Choroid plexus epithelial cell (primary cell): ENCODE measurements at regions not wholly inside any gene's neighbourhood (a gene's known extent, or its start where the extent isn't known, plus 50 kb on each side); places are given as distances from the start of the nearest gene placed in this dataset.

Experiments used
- DNase-seq: peaks from one replicate; pipeline ENCODE4 v3.0.0-alpha.2; 2010; ENCODE audit warnings: low read depth
- H3K4me3 ChIP-seq: 2 replicates; pipeline ENCODE4 v1.5.1; 2011; ENCODE audit warnings: low read depth, mild to moderate bottlenecking, control low read depth, low read length, moderate library complexity
- TF ChIP-seq, protein P1 (sequence below): conservative IDR thresholded peaks from 2 replicates; pipeline ENCODE4 v1.5.1; 2011; ENCODE audit warnings: low read depth, mild to moderate bottlenecking, control low read depth, inconsistent platforms, low read length, moderate library complexity

DNA sequence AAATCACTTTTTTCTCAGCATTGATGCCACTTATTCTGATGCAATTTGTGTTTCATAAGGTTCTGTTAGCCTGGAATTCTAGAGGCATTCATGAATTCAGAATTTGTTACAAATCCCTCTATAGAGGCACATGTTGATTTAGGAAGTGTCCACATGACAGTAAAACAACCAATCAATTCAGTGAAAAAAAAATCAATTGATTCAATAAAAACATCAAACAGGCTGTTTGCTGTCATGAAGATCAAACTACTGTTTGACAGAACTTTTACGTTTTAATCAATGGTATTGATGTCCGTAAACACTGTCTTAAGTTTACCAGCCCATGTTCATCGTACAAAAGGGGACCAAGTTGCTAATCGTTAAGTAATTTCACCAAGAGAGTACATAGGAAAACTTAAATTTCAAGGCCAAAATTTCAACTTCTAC lies 261.5 kb downstream of the FIGN start:
- H3K4me3 ChIP-seq: no peak overlapping the region
- DNase-seq: no peak
- TF ChIP-seq, protein P1, sequence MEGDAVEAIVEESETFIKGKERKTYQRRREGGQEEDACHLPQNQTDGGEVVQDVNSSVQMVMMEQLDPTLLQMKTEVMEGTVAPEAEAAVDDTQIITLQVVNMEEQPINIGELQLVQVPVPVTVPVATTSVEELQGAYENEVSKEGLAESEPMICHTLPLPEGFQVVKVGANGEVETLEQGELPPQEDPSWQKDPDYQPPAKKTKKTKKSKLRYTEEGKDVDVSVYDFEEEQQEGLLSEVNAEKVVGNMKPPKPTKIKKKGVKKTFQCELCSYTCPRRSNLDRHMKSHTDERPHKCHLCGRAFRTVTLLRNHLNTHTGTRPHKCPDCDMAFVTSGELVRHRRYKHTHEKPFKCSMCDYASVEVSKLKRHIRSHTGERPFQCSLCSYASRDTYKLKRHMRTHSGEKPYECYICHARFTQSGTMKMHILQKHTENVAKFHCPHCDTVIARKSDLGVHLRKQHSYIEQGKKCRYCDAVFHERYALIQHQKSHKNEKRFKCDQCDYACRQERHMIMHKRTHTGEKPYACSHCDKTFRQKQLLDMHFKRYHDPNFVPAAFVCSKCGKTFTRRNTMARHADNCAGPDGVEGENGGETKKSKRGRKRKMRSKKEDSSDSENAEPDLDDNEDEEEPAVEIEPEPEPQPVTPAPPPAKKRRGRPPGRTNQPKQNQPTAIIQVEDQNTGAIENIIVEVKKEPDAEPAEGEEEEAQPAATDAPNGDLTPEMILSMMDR: no peak

DNA sequence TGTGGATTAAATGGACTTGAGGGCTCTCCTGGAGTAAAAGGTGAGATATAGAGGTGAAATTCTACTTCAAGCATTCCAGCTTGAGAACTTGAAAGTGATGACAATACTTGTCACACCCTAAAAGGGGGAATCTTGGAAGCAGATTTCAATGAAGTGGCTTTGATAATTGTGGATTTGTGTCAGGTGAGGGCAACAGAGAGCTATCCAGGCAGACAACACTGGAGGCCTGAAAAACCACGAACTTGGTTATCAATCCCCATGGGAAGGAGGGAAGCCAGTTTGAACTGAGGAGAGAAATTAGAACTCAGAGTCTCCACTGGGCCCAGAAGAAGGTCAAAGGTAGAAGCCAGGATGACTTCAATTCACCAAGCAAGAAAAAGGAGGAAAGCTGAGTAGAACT lies 263.9 kb downstream of the FIGN start:
- peak; percentile 79 for DNase-seq

DNA sequence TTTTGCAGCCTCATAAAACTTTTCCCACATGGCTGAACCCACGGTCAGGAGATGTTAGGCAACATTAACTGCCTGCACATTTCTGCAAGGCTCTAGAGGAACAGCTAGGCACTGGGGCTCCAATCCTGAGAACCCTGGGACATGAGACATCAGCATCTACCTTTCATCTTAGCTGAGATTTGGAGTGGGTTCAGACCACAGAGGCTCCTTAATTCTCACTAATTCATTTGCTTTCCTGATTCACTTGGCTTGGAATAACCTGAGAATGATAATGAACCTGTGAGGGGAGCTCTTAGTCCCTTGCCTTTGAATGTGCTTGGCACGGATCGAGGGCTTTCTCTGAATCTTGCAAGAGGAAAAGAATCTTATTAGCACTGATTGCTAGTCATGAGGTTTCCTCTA lies 266.2 kb downstream of the FIGN start:
- TF ChIP-seq, protein P1: peak; percentile 26
- peak; percentile 55 for DNase-seq
- no peak overlapping the region for H3K4me3 ChIP-seq

More for the DNA sequence above, 263.9 kb downstream of the FIGN start:
- no peak overlapping the region for H3K4me3 ChIP-seq
- TF ChIP-seq, protein P1: peak; percentile 78

DNA sequence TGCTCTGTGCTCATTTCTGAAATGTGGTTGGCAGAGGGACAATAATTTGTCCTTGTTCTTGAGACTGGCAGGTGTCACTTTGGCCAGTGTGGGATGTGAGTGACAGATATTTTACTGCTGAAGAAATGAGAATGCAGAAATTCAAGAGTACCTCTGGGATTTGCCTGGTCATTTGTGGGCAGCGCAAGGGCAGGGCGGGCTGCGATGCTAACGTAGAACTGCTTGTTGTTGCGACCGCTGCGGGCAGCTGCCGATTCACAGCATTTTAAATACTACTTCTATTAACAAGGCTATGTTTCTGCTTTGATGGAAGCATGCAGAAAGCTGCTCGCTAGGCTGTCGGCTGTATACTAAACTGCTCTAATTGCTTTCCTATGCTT lies 268.6 kb downstream of the FIGN start:
- no peak overlapping the region for H3K4me3 ChIP-seq
- TF ChIP-seq, protein P1: no peak
- no peak for DNase-seq

DNA sequence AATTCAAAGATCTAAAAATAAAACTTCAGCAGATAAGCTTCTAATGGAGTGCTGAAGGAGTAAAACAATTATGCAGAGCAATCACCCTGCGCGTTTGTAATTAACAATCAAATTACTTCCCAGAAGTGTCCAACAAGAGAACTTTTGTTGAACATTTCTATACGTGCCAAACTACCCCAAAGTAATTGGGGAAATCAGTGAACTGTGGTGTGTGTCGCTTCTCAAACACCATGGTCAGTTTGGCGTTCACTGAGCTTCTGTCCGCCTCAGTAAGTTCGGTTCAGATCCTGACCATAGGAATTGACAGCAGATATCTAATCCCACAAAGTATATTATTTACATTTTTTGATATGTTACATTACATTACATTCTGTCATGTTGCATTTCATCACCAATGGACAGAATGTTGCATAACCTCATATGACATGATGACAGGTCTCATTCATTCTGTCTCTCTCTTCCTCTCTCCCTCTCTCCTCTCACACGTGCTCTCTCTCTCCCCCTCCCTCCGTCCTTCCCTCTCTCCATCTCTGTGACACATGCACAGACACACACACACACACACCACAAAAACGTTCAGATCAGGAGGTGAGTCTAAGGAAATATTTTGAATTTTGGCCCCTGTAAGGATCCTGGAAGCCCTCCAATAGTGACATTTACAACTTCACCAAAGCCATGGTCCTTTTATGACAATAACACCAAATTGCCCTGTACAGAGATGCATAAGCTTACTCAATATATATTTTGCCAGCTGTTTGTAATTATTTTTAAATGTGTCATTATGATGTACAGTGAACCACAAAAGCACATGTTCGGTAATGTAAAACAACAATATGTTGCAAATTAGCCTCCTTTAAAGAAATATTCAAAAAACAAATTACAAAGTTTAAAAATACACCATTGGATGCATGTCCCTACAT lies 269.2 kb downstream of the FIGN start:
- no peak for DNase-seq
- H3K4me3 ChIP-seq: no peak overlapping the region
- TF ChIP-seq, protein P1: no peak

DNA sequence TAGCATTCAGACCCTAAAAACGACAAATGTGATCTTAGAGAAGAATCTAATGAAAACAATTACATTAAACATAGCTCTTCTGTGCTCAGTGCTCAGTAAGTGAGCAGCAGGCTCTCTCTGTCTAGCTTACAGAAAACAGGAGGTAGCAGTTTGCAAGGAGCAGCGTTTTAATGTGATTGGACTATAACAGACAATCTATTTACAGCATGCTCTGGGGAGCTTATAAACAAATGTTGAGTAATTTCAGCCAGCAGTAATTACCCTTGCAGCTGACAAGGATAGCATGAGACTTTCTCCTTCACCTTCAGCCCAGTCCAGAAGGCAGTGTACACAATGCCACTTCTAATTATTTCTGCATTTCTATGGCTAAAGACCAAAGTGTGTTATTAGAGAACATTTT lies 270.4 kb downstream of the FIGN start:
- H3K4me3 ChIP-seq: no peak overlapping the region
- TF ChIP-seq, protein P1: no peak
- DNase-seq: peak; percentile 29

DNA sequence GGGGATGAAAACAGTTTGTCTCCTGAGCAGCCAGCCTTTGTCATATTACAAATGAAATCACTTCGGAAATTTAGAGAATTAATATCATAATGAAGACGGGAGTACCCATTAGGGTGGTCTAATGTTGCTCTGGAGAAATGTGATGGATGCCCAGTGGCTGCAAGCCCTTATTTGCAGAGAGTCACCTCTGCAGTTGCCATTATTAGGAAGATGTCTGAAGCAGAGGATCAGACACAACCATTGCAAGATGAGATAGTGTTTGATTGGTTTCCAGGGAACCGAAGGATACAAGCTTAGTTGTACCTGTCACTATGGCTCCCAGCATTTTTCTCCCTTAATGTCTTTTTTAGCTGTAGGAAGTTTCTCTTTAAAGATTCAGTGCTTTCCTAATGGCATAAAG lies 272.4 kb downstream of the FIGN start:
- no peak for DNase-seq
- no peak overlapping the region for H3K4me3 ChIP-seq
- TF ChIP-seq, protein P1: no peak
